Calu3 (cell line): ENCODE measurements at regions not wholly inside any gene's neighbourhood (a gene's known extent, or its start where the extent isn't known, plus 50 kb on each side); places are given as distances from the start of the nearest gene placed in this dataset.

ENCODE experiments used
- BruUV-seq: library from RNA; stranded (reverse); fragments of 400-500 nt; replicated peaks from 2 replicates; lab custom pipeline; 2021; lab: Mats Ljungman, UMichigan
- CTCF ChIA-PET: fragments of 300-600 bp; sonication (Branson Sonifier 250); formaldehyde crosslinking; loops from one replicate; lab custom pipeline; 2022; ENCODE audit warnings: antibody characterized with exemption; lab: Charles Lee
- DNase-seq: peaks from one replicate; pipeline ENCODE4 v3.0.0; 2022
- H3K27ac Mint-ChIP-seq: one replicate; pipeline ENCODE4 v1.8.0; 2022; ENCODE audit warnings: mixed read lengths; ENCODE audit not compliant: unreplicated experiment
- H3K27me3 Mint-ChIP-seq: one replicate; pipeline ENCODE4 v1.8.0; 2022; ENCODE audit warnings: mixed read lengths; ENCODE audit not compliant: unreplicated experiment
- H3K36me3 Mint-ChIP-seq: one replicate; pipeline ENCODE4 v1.8.0; 2022; ENCODE audit warnings: mild to moderate bottlenecking, moderate library complexity, mixed read lengths; ENCODE audit not compliant: insufficient read depth, unreplicated experiment
- H3K4me1 Mint-ChIP-seq: one replicate; pipeline ENCODE4 v1.8.0; 2022; ENCODE audit warnings: mild to moderate bottlenecking, low read depth, mixed read lengths; ENCODE audit not compliant: unreplicated experiment
- H3K4me3 Mint-ChIP-seq: one replicate; pipeline ENCODE4 v1.8.0; 2022; ENCODE audit warnings: mild to moderate bottlenecking, low read depth, moderate library complexity, mixed read lengths; ENCODE audit not compliant: unreplicated experiment
- H3K9me3 Mint-ChIP-seq: one replicate; pipeline ENCODE4 v1.8.0; 2022; ENCODE audit warnings: low read depth, mixed read lengths; ENCODE audit not compliant: unreplicated experiment
- CTCF ChIP-seq: fragments of 200-600 bp; IDR thresholded peaks from one replicate; pipeline ENCODE4 v1.8.0; 2022; ENCODE audit warnings: antibody characterized with exemption; ENCODE audit not compliant: unreplicated experiment
- intact Hi-C: fragments of 100-400 bp; cut with micrococcal nuclease; formaldehyde crosslinking; loops from one replicate; pipeline ENCODE4 v1.10.0; 2022; ENCODE audit not compliant: unreplicated experiment

GRCh38 chr3:135915206-135915605 lies 50.3 kb upstream of the PPP2R3A start:
- no peak for DNase-seq
- CTCF ChIA-PET, result interaction anchor here (3.5 kb wide), 1 partner anchor 128 kb away, joined by 18 read pairs; no protein-coding TSS in a partner anchor
- H3K9me3 Mint-ChIP-seq, result no peaks in the 10 kb centered on the region
- H3K4me1 Mint-ChIP-seq, result peaks cover 24% of the 10 kb centered on the region
- H3K27me3 Mint-ChIP-seq, result no peaks in the 10 kb centered on the region
- BruUV-seq, result no TSS peak
- no peak overlapping the region for H3K27ac Mint-ChIP-seq
- intact Hi-C loops, result no loop called here
- no peak overlapping the region for H3K4me3 Mint-ChIP-seq
- no peaks in the 10 kb centered on the region for H3K36me3 Mint-ChIP-seq
- TF ChIP-seq CTCF, result no peak
